Motor neuron (in vitro differentiated cells): ENCODE measurements at regions not wholly inside any gene's neighbourhood (a gene's known extent, or its start where the extent isn't known, plus 50 kb on each side); places are given as distances from the start of the nearest gene placed in this dataset.
"Not testable (repeated sequence)": the region's sequence is repeated elsewhere in the genome, so short reads cannot be mapped to it uniquely, and the experiment has no call there.

Experiments
- ATAC-seq, 8 experiments: fragments of 200-7000 bp; cut with Tn5 transposase; replicated peaks in 6 of 8; 2 replicates each; pipeline ENCODE4 v1.8.0; 2021; ENCODE audit warnings: mild to moderate bottlenecking in 8 of 8, moderate library complexity in 8 of 8
- H3K27ac ChIP-seq, 2 donors: fragments of 250-450 bp; sonication (Bioruptor Pico); 2 replicates each; pipeline ENCODE4 v1.9.0; 2021; ENCODE audit warnings: antibody characterized with exemption in 2 of 2, mild to moderate bottlenecking in 2 of 2, moderate library complexity in 1 of 2
- H3K4me1 ChIP-seq, 2 donors: fragments of 250-450 bp; sonication (Bioruptor Pico); replicated peaks in 1 of 2; 2 replicates each; pipeline ENCODE4 v1.6.1; 2021; ENCODE audit warnings: antibody characterized with exemption in 2 of 2, mild to moderate bottlenecking in 2 of 2, moderate library complexity in 1 of 2
- H3K4me3 ChIP-seq, 5 donors: fragments of 250-450 bp; sonication (Bioruptor Pico); 2 replicates each; pipeline ENCODE4 v1.9.0; 2021; ENCODE audit warnings: antibody characterized with exemption in 5 of 5, mild to moderate bottlenecking in 5 of 5, moderate library complexity in 4 of 5
- WGBS, 10 experiments: fragments of 450-650 bp; shearing (Covaris generic); methylation state at CpG; one replicate each; pipeline ENCODE4 v1.0.0; 2022; 5-methylcytosine and 5-hydroxymethylcytosine counted together
- in situ Hi-C, 9 experiments: fragments of 400-800 bp; cut with MboI; loops; one replicate each; pipeline ENCODE4 v1.15.0; 2021; ENCODE audit warnings: low sequenced_read_pairs in 9 of 9, low pct_unique_long_range_greater_than_20kb in 2 of 9; ENCODE audit not compliant: unreplicated experiment in 9 of 9

DNA sequence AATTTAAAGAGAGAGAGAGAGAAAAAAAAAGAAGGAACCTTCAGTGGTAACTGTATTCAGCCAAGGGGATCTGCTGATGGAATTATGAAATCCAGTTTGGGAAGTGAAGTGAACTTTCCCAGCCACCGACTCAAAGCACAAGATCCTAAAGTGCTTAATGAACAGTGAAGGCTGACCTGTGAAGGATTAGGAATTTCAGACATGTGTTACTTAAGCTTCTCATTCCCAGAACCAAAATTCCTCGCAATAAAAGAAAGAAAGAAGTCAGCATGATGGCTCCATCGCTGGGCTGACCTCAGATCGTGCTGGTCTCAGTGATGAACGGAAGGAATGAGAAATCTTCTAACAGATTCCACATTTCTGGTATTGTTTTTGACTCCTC is 135.2 kb downstream of the ARSF start:
- ATAC-seq = no peak
- no peak overlapping the region for H3K4me3 ChIP-seq
- in situ Hi-C loops = no loop called here
- WGBS, 10 experiments = 0 to 100% (median 75%) methylated on average over 1 to 5 of the region's 5 CpGs; no CpG with 5 or more reads in 5 of the 10 experiments
- no peak overlapping the region for H3K27ac ChIP-seq
- no peaks in the 10 kb centered on the region for H3K4me1 ChIP-seq

DNA sequence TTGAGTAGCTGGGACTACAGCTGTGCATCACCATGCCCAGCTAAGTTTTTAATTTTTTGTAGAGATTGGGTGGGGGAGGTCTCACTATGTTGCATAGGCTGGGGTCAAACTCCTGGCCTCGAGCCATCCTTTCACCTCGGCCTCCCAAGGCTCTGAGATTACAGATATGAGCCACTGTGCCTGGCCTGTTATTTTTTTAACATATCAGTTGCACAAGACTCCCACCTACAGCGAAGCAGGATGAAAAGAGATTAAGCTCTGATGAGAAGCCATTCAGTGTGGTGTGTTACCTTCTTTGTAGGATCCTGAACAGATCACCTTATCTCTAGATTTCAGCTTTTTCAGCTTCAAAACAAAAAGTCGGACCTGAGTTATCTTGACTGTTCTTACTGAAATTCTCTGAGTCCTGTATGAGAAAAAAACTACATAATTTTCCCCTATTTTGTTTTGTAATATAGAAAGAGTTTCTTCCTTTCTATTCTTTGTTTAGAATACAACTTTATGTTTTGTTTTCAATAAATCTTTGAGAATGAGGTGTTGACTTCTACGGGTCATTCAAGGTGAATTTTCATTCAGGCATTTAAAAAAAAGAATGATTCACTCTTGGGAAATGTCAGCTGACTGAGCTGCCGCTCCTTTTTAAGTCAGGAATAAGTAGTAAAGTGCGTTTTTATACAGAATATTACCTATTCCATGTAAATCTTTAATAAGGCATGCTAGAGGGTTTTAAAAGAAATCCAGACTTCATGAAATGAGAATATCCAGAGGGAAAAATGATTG is 134.6 kb downstream of the ARSF start:
- 10 to 77% (median 57%) methylated on average over 1 to 5 of the region's 7 CpGs; no CpG with 5 or more reads in 2 of the 10 experiments for WGBS, 10 experiments
- Histone ChIP-seq H3K27ac (no peak overlapping the region), H3K4me1 (no peaks in the 10 kb centered on the region), H3K4me3 (no peak overlapping the region)
- in situ Hi-C loops = no loop called here
- ATAC-seq = peak in 1 of 8 experiments; percentile 40

- H3K27ac ChIP-seq, H3K4me1 ChIP-seq, ATAC-seq, in situ Hi-C loops, H3K4me3 ChIP-seq: not testable (repeated sequence)
- WGBS, 10 experiments = 67 to 100% (median 100%) methylated on average over 1 to 2 of the region's 3 CpGs; no CpG with 5 or more reads in 7 of the 10 experiments
Observed at GRCh38 chrX:3172156-3172555, 130.9 kb downstream of the ARSF start.

- Histone ChIP-seq H3K27ac (no peak overlapping the region), H3K4me1 (no peaks in the 10 kb centered on the region), H3K4me3 (no peak overlapping the region)
- in situ Hi-C loops = no loop called here
- 33 to 90% (median 87%) methylated on average over 1 to 4 of the region's 4 CpGs; no CpG with 5 or more reads in 7 of the 10 experiments for WGBS, 10 experiments
- no peak for ATAC-seq
Observed at GRCh38 chrX:3169421-3169820, 128.2 kb downstream of the ARSF start.

DNA sequence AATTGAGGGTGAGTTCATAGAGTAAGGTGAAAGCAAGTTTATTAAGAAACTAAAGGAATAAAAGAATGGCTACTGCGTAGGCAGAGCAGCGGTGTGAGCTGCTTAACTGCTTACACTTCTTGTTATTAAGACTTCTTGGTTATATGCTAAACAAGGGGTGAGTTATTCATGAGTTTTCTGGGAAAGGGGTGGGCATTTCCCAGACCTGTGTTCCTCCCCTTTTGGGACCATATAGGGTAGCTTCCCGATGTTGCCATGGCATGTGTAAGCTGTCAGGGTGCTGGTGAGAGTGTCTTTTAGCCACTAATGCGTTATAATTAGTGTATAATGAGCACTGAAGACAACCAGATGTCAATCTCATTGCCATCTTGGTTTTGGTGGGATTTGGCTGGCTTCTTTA is 126.5 kb downstream of the ARSF start:
- in situ Hi-C loops = no loop called here
- no peak overlapping the region for H3K4me3 ChIP-seq
- H3K4me1 ChIP-seq = no peaks in the 10 kb centered on the region
- no peak for ATAC-seq
- H3K27ac ChIP-seq = no peak overlapping the region
- WGBS, 10 experiments = 69 to 100% (median 89%) methylated on average over 1 to 2 of the region's 4 CpGs; no CpG with 5 or more reads in 6 of the 10 experiments

GRCh38 chrX:3166670-3167455 is 125.6 kb downstream of the ARSF start:
- no peak for ATAC-seq
- H3K27ac ChIP-seq = no peak overlapping the region
- in situ Hi-C loops = no loop called here
- H3K4me3 ChIP-seq = no peak overlapping the region
- 0 to 100% (median 70%) methylated on average over 1 to 11 of the region's 11 CpGs; no CpG with 5 or more reads in 1 of the 10 experiments for WGBS, 10 experiments
- H3K4me1 ChIP-seq = no peaks in the 10 kb centered on the region

- Histone ChIP-seq H3K27ac (no peak overlapping the region), H3K4me3 (no peak overlapping the region), H3K4me1 (no peaks in the 10 kb centered on the region)
- in situ Hi-C loops = no loop called here
- ATAC-seq = no peak
- 20 to 100% (median 90%) methylated on average over 1 to 4 of the region's 5 CpGs; no CpG with 5 or more reads in 5 of the 10 experiments for WGBS, 10 experiments
Observed at GRCh38 chrX:3165808-3166207, 124.5 kb downstream of the ARSF start.
